ENCODE measurements at regions not wholly inside any gene's neighbourhood (a gene's known extent, or its start where the extent isn't known, plus 50 kb on each side); places are given as distances from the start of the nearest gene placed in this dataset.

- DNase-seq (ENCODE audit: extremely low spot score), result no peak
- H3K4me3 ChIP-seq, result no peak overlapping the region
- TF ChIP-seq POLR2A (IDR thresholded peaks at IDR 0.05; ENCODE audit: low read depth) (no peak), EP300 (IDR thresholded peaks at IDR 0.05) (no peak), CTCF (IDR thresholded peaks at IDR 0.05) (no peak), POLR2AphosphoS5 (IDR thresholded peaks at IDR 0.05) (no peak)
- no peaks in the 10 kb centered on the region for H3K27me3 ChIP-seq
- no peaks in the 10 kb centered on the region for H3K4me1 ChIP-seq
- H3K9me3 ChIP-seq, result no peaks in the 10 kb centered on the region
- WGBS, result 88% methylated on average over 5 of the region's 5 CpGs
- intact Hi-C loops (cut with DNase I), result no loop called here
- no peaks in the 10 kb centered on the region for H3K36me3 ChIP-seq
- H3K27ac ChIP-seq (replicated peaks in 1 of 4), result no peak overlapping the region
Observed at GRCh38 chr18:22073411-22073810, 96.0 kb upstream of the GATA6 start.

- WGBS, result 65% methylated on average over 6 of the region's 6 CpGs
- Histone ChIP-seq H3K4me3 (no peak overlapping the region), H3K27me3 (no peaks in the 10 kb centered on the region), H3K27ac (replicated peaks in 1 of 4) (no peak overlapping the region), H3K36me3 (no peaks in the 10 kb centered on the region), H3K4me1 (no peaks in the 10 kb centered on the region), H3K9me3 (no peaks in the 10 kb centered on the region)
- no peak for DNase-seq (ENCODE audit: extremely low spot score)
- TF ChIP-seq POLR2AphosphoS5 (IDR thresholded peaks at IDR 0.05) (no peak), EP300 (IDR thresholded peaks at IDR 0.05) (no peak), POLR2A (IDR thresholded peaks at IDR 0.05; ENCODE audit: low read depth) (no peak), CTCF (IDR thresholded peaks at IDR 0.05) (no peak)
- intact Hi-C loops (cut with DNase I), result no loop called here
Observed at GRCh38 chr18:22074282-22075070, 94.9 kb upstream of the GATA6 start.

GRCh38 chr18:22080035-22080434 is 89.4 kb upstream of the GATA6 start:
- DNase-seq (ENCODE audit: extremely low spot score), result no peak
- Histone ChIP-seq H3K4me3 (no peak overlapping the region), H3K27ac (replicated peaks in 1 of 4) (no peak overlapping the region), H3K9me3 (no peaks in the 10 kb centered on the region), H3K27me3 (peaks cover 0 to 7% (median 0%) of the 10 kb centered on the region in 4 donors), H3K4me1 (no peaks in the 10 kb centered on the region), H3K36me3 (no peaks in the 10 kb centered on the region)
- 40% methylated on average over 3 of the region's 3 CpGs for WGBS
- intact Hi-C loops (cut with DNase I), result no loop called here
- TF ChIP-seq CTCF (IDR thresholded peaks at IDR 0.05), result no peak

- Histone ChIP-seq H3K27ac (replicated peaks in 1 of 4) (no peak overlapping the region), H3K27me3 (peaks cover 0 to 11% (median 0%) of the 10 kb centered on the region in 4 donors), H3K36me3 (no peaks in the 10 kb centered on the region), H3K4me3 (no peak overlapping the region), H3K9me3 (no peaks in the 10 kb centered on the region), H3K4me1 (no peaks in the 10 kb centered on the region)
- 94% methylated on average over 7 of the region's 14 CpGs for WGBS
- no peak for TF ChIP-seq CTCF (IDR thresholded peaks at IDR 0.05)
- TF ChIP-seq POLR2A (IDR thresholded peaks at IDR 0.05; ENCODE audit: low read depth), result no peak
- no peak for DNase-seq (ENCODE audit: extremely low spot score)
- intact Hi-C loops (cut with DNase I), result no loop called here
Observed at GRCh38 chr18:22082408-22082807, 87.0 kb upstream of the GATA6 start.

GRCh38 chr18:22084547-22084946 is 84.8 kb upstream of the GATA6 start:
- no peak overlapping the region for H3K4me3 ChIP-seq
- TF ChIP-seq POLR2AphosphoS5 (IDR thresholded peaks at IDR 0.05), result no peak
- no peak for TF ChIP-seq POLR2A (IDR thresholded peaks at IDR 0.05; ENCODE audit: low read depth)
- TF ChIP-seq EP300 (IDR thresholded peaks at IDR 0.05), result no peak
- no peak for TF ChIP-seq CTCF (IDR thresholded peaks at IDR 0.05)
- intact Hi-C loops (cut with DNase I), result no loop called here
- 73% methylated on average over 13 of the region's 13 CpGs for WGBS
- H3K9me3 ChIP-seq, result no peaks in the 10 kb centered on the region
- H3K27me3 ChIP-seq, result peaks cover 0 to 11% (median 0%) of the 10 kb centered on the region in 4 donors
- no peak for DNase-seq (ENCODE audit: extremely low spot score)
- no peak overlapping the region for H3K27ac ChIP-seq (replicated peaks in 1 of 4)
- no peaks in the 10 kb centered on the region for H3K36me3 ChIP-seq
- H3K4me1 ChIP-seq, result no peaks in the 10 kb centered on the region

All from esophagus muscularis mucosa (tissue), 4 donors.